Activated CD8-positive, alpha-beta T cell treated with anti-CD3 and anti-CD28 coated beads, Interleukin-2, amount 10 ng/mL, durations not matched to agents 7 days and 5 days (primary cell): ENCODE measurements at regions not wholly inside any gene's neighbourhood (a gene's known extent, or its start where the extent isn't known, plus 50 kb on each side); places are given as distances from the start of the nearest gene placed in this dataset.

Experiments used
- ATAC-seq: fragments of 150-1000 bp; cut with Tn5 transposase; one replicate; pipeline ENCODE4 v1.10.0; 2021; ENCODE audit warnings: moderate library complexity
- CTCF ChIA-PET: fragments of 350-600 bp; sonication (Branson Sonifier 250); formaldehyde crosslinking; loops from one replicate; lab custom pipeline; 2021; ENCODE audit warnings: antibody characterized with exemption; lab: Charles Lee
- POLR2A ChIA-PET: fragments of 350-600 bp; sonication (Branson Sonifier 250); formaldehyde crosslinking; loops from one replicate; lab custom pipeline; 2021; ENCODE audit warnings: antibody characterized with exemption; lab: Charles Lee
- DNase-seq: peaks from one replicate; pipeline ENCODE4 v3.0.0-alpha.2; 2020
- H3K27ac Mint-ChIP-seq: one replicate; pipeline ENCODE4 v1.8.0; 2021; ENCODE audit warnings: mild to moderate bottlenecking, mixed read lengths
- H3K27me3 Mint-ChIP-seq: one replicate; pipeline ENCODE4 v1.8.0; 2021; ENCODE audit warnings: low read depth, mixed read lengths
- H3K36me3 Mint-ChIP-seq: one replicate; pipeline ENCODE4 v1.8.0; 2021; ENCODE audit warnings: low read depth, mixed read lengths
- H3K4me1 Mint-ChIP-seq: one replicate; pipeline ENCODE4 v1.8.0; 2021; ENCODE audit warnings: low read depth, mixed read lengths
- H3K4me3 Mint-ChIP-seq: one replicate; pipeline ENCODE4 v1.8.0; 2021; ENCODE audit warnings: mild to moderate bottlenecking, mixed read lengths
- H3K9me3 Mint-ChIP-seq: one replicate; pipeline ENCODE4 v1.8.0; 2022; ENCODE audit warnings: mixed read lengths; ENCODE audit not compliant: insufficient read depth

GRCh38 chr1:30379684-30380624 lies 343.4 kb downstream of the MATN1 start:
- H3K4me1 Mint-ChIP-seq = peaks cover 1% of the 10 kb centered on the region
- no peak overlapping the region for H3K27ac Mint-ChIP-seq
- POLR2A ChIA-PET = no interaction called here
- no peaks in the 10 kb centered on the region for H3K27me3 Mint-ChIP-seq
- ATAC-seq (peak; percentile 43), DNase-seq (peak; percentile 67)
- no peak overlapping the region for H3K4me3 Mint-ChIP-seq
- CTCF ChIA-PET = interaction anchor here (0.7 to 2.2 kb wide), 27 partner anchors 10 to 1146 kb away, joined by 3 to 11 read pairs (median 5); partner anchors contain the start of gene PTPRU
- no peaks in the 10 kb centered on the region for H3K9me3 Mint-ChIP-seq
- H3K36me3 Mint-ChIP-seq = no peaks in the 10 kb centered on the region

GRCh38 chr1:30378991-30379581 lies 344.3 kb downstream of the MATN1 start:
- ChIA-PET CTCF (no interaction called here), POLR2A (no interaction called here)
- ATAC-seq (no peak), DNase-seq (no peak)
- no peaks in the 10 kb centered on the region for H3K36me3 Mint-ChIP-seq
- H3K27ac Mint-ChIP-seq = no peak overlapping the region
- peaks cover 1% of the 10 kb centered on the region for H3K4me1 Mint-ChIP-seq
- H3K27me3 Mint-ChIP-seq = no peaks in the 10 kb centered on the region
- H3K9me3 Mint-ChIP-seq = no peaks in the 10 kb centered on the region
- H3K4me3 Mint-ChIP-seq = no peak overlapping the region

- CTCF ChIA-PET = interaction anchor here (0.8 kb wide), 1 partner anchor 15 kb away, joined by 3 read pairs; no protein-coding TSS in a partner anchor
- DNase-seq (no peak), ATAC-seq (no peak)
- Mint-ChIP-seq H3K27me3 (no peaks in the 10 kb centered on the region), H3K4me1 (peaks cover 1% of the 10 kb centered on the region), H3K9me3 (no peaks in the 10 kb centered on the region), H3K4me3 (no peak overlapping the region), H3K27ac (no peak overlapping the region), H3K36me3 (no peaks in the 10 kb centered on the region)
- POLR2A ChIA-PET = no interaction called here
Measured at GRCh38 chr1:30378003-30378596, 345.3 kb downstream of the MATN1 start.

- peaks cover 1% of the 10 kb centered on the region for H3K4me1 Mint-ChIP-seq
- no peak overlapping the region for H3K27ac Mint-ChIP-seq
- no peaks in the 10 kb centered on the region for H3K9me3 Mint-ChIP-seq
- H3K27me3 Mint-ChIP-seq = no peaks in the 10 kb centered on the region
- H3K36me3 Mint-ChIP-seq = no peaks in the 10 kb centered on the region
- H3K4me3 Mint-ChIP-seq = no peak overlapping the region
- DNase-seq (no peak), ATAC-seq (no peak)
- ChIA-PET CTCF (interaction anchor here (0.8 kb wide), 1 partner anchor 15 kb away, joined by 3 read pairs; no protein-coding TSS in a partner anchor), POLR2A (no interaction called here)
Measured at GRCh38 chr1:30377230-30378002, 346.0 kb downstream of the MATN1 start.

GRCh38 chr1:30376054-30376697 lies 347.2 kb downstream of the MATN1 start:
- ATAC-seq (no peak), DNase-seq (no peak)
- Mint-ChIP-seq H3K36me3 (no peaks in the 10 kb centered on the region), H3K27ac (no peak overlapping the region), H3K4me3 (no peak overlapping the region), H3K27me3 (no peaks in the 10 kb centered on the region), H3K9me3 (no peaks in the 10 kb centered on the region), H3K4me1 (peaks cover 1% of the 10 kb centered on the region)
- POLR2A ChIA-PET = no interaction called here
- CTCF ChIA-PET = no interaction called here

GRCh38 chr1:30375156-30375555 lies 348.2 kb downstream of the MATN1 start:
- H3K4me3 Mint-ChIP-seq = no peak overlapping the region
- ATAC-seq (no peak), DNase-seq (no peak)
- H3K27ac Mint-ChIP-seq = no peak overlapping the region
- no peaks in the 10 kb centered on the region for H3K36me3 Mint-ChIP-seq
- H3K27me3 Mint-ChIP-seq = no peaks in the 10 kb centered on the region
- no peaks in the 10 kb centered on the region for H3K4me1 Mint-ChIP-seq
- ChIA-PET POLR2A (no interaction called here), CTCF (no interaction called here)
- no peaks in the 10 kb centered on the region for H3K9me3 Mint-ChIP-seq

GRCh38 chr1:30374400-30375070 lies 348.9 kb downstream of the MATN1 start:
- H3K27ac Mint-ChIP-seq = no peak overlapping the region
- no peaks in the 10 kb centered on the region for H3K27me3 Mint-ChIP-seq
- no peaks in the 10 kb centered on the region for H3K9me3 Mint-ChIP-seq
- H3K4me1 Mint-ChIP-seq = no peaks in the 10 kb centered on the region
- CTCF ChIA-PET = no interaction called here
- ATAC-seq = no peak
- no peak for DNase-seq
- no peaks in the 10 kb centered on the region for H3K36me3 Mint-ChIP-seq
- no peak overlapping the region for H3K4me3 Mint-ChIP-seq
- POLR2A ChIA-PET = no interaction called here

GRCh38 chr1:30373471-30374399 lies 349.6 kb downstream of the MATN1 start:
- Mint-ChIP-seq H3K27ac (no peak overlapping the region), H3K27me3 (no peaks in the 10 kb centered on the region), H3K36me3 (no peaks in the 10 kb centered on the region), H3K4me3 (no peak overlapping the region), H3K9me3 (no peaks in the 10 kb centered on the region), H3K4me1 (no peaks in the 10 kb centered on the region)
- CTCF ChIA-PET = interaction anchor here (1.3 kb wide), 1 partner anchor 11 kb away, joined by 3 read pairs; no protein-coding TSS in a partner anchor
- ATAC-seq = no peak
- peak; percentile 11 for DNase-seq
- POLR2A ChIA-PET = no interaction called here

- ChIA-PET CTCF (interaction anchor here (1.3 kb wide), 1 partner anchor 10 kb away, joined by 3 read pairs; no protein-coding TSS in a partner anchor), POLR2A (no interaction called here)
- H3K4me3 Mint-ChIP-seq = no peak overlapping the region
- no peak for ATAC-seq
- H3K36me3 Mint-ChIP-seq = no peaks in the 10 kb centered on the region
- H3K27ac Mint-ChIP-seq = no peak overlapping the region
- H3K4me1 Mint-ChIP-seq = no peaks in the 10 kb centered on the region
- peak; percentile 13 for DNase-seq
- no peaks in the 10 kb centered on the region for H3K9me3 Mint-ChIP-seq
- H3K27me3 Mint-ChIP-seq = no peaks in the 10 kb centered on the region
Measured at GRCh38 chr1:30372792-30373433, 350.5 kb downstream of the MATN1 start.
